ENCODE measurements at regions not wholly inside any gene's neighbourhood (a gene's known extent, or its start where the extent isn't known, plus 50 kb on each side); places are given as distances from the start of the nearest gene placed in this dataset.
A peak's percentile ranks its signal among the peaks of the same experiment; 100 is the strongest.

GRCh38 chr12:74781991-74782485 lies 244.4 kb downstream of the ATXN7L3B start:
- no peak for TF ChIP-seq CTCF (IDR thresholded peaks at IDR 0.05; ENCODE audit: low read depth, low read length)
- DNase-seq (ENCODE audit: low read depth in 2 of 2), result no peak
- H3K4me3 ChIP-seq (replicated peaks in 1 of 2; ENCODE audit: low read depth in 2 of 2, low read length in 2 of 2), result no peak overlapping the region

- no peak for DNase-seq (ENCODE audit: low read depth in 2 of 2)
- TF ChIP-seq CTCF (IDR thresholded peaks at IDR 0.05; ENCODE audit: low read depth, low read length), result no peak
- H3K4me3 ChIP-seq (replicated peaks in 1 of 2; ENCODE audit: low read depth in 2 of 2, low read length in 2 of 2), result no peak overlapping the region
Measured at GRCh38 chr12:74790931-74791330, 253.3 kb downstream of the ATXN7L3B start.

GRCh38 chr12:74791365-74791764 lies 253.7 kb downstream of the ATXN7L3B start:
- DNase-seq (ENCODE audit: low read depth in 2 of 2), result no peak
- TF ChIP-seq CTCF (IDR thresholded peaks at IDR 0.05; ENCODE audit: low read depth, low read length), result no peak
- H3K4me3 ChIP-seq (replicated peaks in 1 of 2; ENCODE audit: low read depth in 2 of 2, low read length in 2 of 2), result no peak overlapping the region

GRCh38 chr12:74794522-74794921 lies 256.9 kb downstream of the ATXN7L3B start:
- H3K4me3 ChIP-seq (replicated peaks in 1 of 2; ENCODE audit: low read depth in 2 of 2, low read length in 2 of 2), result no peak overlapping the region
- no peak for DNase-seq (ENCODE audit: low read depth in 2 of 2)
- TF ChIP-seq CTCF (IDR thresholded peaks at IDR 0.05; ENCODE audit: low read depth, low read length), result no peak

GRCh38 chr12:74801625-74802024 lies 264.0 kb downstream of the ATXN7L3B start:
- peak in 1 of 2 donors; percentile 3 for DNase-seq (ENCODE audit: low read depth in 2 of 2)
- no peak overlapping the region for H3K4me3 ChIP-seq (replicated peaks in 1 of 2; ENCODE audit: low read depth in 2 of 2, low read length in 2 of 2)
- no peak for TF ChIP-seq CTCF (IDR thresholded peaks at IDR 0.05; ENCODE audit: low read depth, low read length)

GRCh38 chr12:74816398-74817175 lies 279.0 kb downstream of the ATXN7L3B start:
- H3K4me3 ChIP-seq (replicated peaks in 1 of 2; ENCODE audit: low read depth in 2 of 2, low read length in 2 of 2), result no peak overlapping the region
- TF ChIP-seq CTCF (IDR thresholded peaks at IDR 0.05; ENCODE audit: low read depth, low read length), result no peak
- no peak for DNase-seq (ENCODE audit: low read depth in 2 of 2)
